ENCODE measurements at regions not wholly inside any gene's neighbourhood (a gene's known extent, or its start where the extent isn't known, plus 50 kb on each side); places are given as distances from the start of the nearest gene placed in this dataset.

DNA sequence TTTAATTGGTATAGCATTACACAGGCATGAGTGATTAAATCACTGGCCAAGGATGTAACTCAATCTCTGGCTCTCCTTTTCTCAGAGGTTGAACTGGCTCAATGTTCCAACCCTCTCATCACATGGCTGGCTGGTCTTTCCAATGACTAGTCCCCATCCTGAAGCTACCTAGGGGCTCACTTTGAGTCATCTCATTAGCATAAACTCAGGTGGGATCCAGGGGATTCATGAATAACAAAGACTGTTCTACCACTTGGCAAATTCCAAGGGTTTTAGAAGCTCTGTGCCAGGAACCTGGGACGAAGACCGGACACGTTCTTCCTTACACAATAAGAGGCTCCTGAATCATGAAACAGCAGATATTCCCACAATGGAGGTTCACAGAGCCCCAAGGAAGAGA, 145.0 kb upstream of the SPATS2L start:
- TF ChIP-seq, protein P1, sequence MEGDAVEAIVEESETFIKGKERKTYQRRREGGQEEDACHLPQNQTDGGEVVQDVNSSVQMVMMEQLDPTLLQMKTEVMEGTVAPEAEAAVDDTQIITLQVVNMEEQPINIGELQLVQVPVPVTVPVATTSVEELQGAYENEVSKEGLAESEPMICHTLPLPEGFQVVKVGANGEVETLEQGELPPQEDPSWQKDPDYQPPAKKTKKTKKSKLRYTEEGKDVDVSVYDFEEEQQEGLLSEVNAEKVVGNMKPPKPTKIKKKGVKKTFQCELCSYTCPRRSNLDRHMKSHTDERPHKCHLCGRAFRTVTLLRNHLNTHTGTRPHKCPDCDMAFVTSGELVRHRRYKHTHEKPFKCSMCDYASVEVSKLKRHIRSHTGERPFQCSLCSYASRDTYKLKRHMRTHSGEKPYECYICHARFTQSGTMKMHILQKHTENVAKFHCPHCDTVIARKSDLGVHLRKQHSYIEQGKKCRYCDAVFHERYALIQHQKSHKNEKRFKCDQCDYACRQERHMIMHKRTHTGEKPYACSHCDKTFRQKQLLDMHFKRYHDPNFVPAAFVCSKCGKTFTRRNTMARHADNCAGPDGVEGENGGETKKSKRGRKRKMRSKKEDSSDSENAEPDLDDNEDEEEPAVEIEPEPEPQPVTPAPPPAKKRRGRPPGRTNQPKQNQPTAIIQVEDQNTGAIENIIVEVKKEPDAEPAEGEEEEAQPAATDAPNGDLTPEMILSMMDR (IDR thresholded peaks at IDR 0.05; ENCODE audit: extremely low read depth, missing control alignments), result no peak
- no peak for DNase-seq (ENCODE audit: low spot score)

DNA sequence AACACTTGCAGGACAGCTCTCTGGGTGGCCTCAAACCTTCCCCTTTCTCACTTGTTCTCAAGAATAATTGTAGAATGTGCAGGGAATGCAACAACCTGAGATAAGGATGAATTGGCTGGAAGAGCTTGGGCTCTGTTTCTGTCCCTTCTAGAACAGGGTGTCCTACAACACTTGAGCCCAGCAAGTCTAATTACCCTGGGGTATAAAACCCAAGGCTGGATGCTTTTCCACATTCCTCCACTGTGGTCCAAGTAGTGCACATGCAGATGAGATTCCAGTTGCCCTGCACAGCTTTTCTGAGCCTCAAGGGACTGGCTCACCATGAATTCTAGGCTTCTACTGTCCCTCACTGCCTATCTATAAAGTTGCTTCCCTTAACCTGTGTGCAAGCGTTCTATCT, 140.8 kb upstream of the SPATS2L start:
- DNase-seq (ENCODE audit: low spot score), result no peak
- TF ChIP-seq, protein P1 (IDR thresholded peaks at IDR 0.05; ENCODE audit: extremely low read depth, missing control alignments), result no peak

DNA sequence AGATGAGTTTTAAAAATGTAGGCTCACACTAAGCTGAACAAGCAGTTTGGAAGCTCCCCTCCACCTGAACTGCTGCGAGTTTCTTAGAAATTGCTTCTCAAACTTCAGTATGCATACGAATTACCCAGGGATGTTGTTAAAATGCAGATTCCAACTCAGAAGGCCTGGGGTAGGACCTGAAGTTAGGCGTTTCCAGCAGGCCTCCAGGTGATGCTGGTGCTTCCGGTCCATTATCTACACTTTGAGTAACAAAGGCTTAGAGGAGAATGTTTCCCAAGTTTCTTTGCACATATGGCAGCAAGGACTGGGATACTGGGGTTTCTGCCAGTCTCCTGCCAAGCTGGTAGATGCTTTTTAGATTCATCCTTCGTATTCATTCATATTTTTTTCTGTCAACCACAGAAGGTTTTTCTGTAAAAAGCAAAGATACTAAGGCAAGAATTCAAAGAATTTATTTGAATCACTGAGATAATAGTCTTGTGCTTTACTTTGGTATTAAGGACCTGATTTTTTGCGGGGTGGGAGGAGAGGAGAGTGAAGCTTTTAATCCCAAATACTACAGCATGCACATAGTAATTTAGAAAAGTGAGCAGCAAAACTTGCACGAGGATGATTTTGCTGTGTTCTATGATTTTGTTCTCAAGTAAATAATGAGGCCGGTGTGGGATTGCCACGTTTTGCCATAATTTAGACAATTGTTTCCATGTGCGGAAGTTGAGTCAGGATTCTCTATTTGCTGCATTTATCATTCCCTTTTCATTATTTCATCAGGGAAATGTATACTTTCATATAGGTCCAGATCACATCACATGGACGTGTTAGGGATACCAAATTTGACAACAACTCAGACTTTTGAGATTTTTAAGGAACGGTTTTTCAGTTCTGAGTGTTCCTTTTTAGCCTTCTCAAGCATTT, 137.6 kb upstream of the SPATS2L start:
- TF ChIP-seq, protein P1 (IDR thresholded peaks at IDR 0.05; ENCODE audit: extremely low read depth, missing control alignments), result no peak
- DNase-seq (ENCODE audit: low spot score), result no peak

DNA sequence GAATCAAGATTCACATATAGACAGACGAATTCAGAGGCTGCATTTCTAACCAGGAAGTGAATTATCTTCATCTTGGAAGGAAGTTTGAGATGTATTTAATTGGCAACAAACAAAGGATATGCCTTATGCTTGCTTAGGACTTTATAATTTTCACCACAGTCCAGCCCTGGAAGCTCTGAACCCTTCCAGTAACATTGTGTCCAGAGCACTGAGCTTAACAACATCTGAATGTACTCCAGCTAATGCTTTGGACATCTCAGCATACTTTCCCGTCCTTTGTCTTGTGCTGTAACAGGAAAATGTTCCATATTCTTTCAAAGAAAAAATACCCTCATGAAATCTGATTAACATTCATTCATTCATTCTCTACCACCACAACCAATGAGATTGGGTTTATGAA, 136.3 kb upstream of the SPATS2L start:
- DNase-seq (ENCODE audit: low spot score), result no peak
- TF ChIP-seq, protein P1 (IDR thresholded peaks at IDR 0.05; ENCODE audit: extremely low read depth, missing control alignments), result no peak

DNA sequence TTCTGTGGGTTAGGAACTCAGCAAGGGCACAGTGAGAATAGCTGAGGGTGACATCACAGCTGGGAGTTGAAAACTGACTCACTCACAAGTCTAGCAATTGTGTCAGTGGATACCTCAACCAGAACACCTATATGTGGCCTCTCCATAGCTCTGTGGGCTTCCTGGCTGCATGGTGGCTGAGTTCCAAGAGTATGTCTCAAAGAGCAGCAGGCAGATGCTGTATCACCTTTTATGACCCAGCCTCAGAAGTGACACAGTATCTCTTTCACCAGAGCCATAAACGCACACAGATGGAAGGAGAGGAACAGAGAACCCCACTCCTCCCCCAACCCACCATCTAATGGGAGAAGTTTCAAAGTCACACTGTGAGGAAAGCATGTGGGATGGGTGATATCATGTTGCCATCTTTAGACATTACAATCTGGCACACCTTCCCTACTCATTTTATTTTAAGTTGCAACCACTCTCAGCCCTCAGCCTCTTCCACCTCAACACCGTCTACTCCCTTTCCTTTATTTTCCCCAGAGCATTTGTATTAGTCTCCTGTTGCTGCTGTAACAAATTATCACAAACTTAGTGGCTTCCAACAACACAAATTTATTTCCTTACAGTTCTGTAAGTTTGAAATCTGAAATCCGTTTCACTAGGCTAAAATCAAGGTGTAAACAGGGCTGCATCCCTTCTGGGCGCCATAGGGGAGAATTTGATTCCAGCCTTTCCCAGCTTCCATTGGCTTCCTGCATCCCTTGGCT, 134.6 kb upstream of the SPATS2L start:
- TF ChIP-seq, protein P1 (IDR thresholded peaks at IDR 0.05; ENCODE audit: extremely low read depth, missing control alignments), result no peak
- DNase-seq (ENCODE audit: low spot score), result no peak

DNA sequence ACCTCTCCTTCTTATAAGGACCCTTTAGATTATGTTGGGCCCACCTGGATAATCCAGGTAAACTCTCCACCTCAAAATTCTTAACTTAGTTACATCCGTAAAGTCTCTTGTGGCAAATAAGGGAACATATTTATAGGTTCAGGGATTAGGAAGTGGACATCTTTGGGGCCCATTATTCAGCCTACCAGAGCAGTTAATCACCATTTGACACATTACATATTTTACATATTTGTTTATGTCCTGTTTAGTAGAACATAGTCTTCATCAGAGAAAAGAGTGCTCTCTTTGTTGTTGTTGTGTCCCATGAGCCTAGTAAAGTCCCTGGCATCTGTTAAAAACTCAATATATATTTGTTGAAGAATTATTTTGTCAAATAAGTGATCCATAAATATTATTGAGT, 134.0 kb upstream of the SPATS2L start:
- DNase-seq (ENCODE audit: low spot score), result no peak
- TF ChIP-seq, protein P1 (IDR thresholded peaks at IDR 0.05; ENCODE audit: extremely low read depth, missing control alignments), result no peak

Measured in GM20000 (cell line).